BJ (cell line): ENCODE measurements at regions not wholly inside any gene's neighbourhood (a gene's known extent, or its start where the extent isn't known, plus 50 kb on each side); places are given as distances from the start of the nearest gene placed in this dataset.

ENCODE experiments used
- CTCF ChIA-PET: fragments of 350-600 bp; formaldehyde crosslinking; extraction: SDS; loops from one replicate; lab custom pipeline; 2021; ENCODE audit warnings: antibody characterized with exemption, inconsistent platforms; lab: Yijun Ruan, JAX
- POLR2A ChIA-PET: fragments of 300-600 bp; sonication (Branson Sonifier 250); formaldehyde crosslinking; extraction: SDS; loops from one replicate; lab custom pipeline; 2021; ENCODE audit warnings: antibody characterized with exemption; lab: Charles Lee
- DNase-seq: peaks from one replicate; pipeline ENCODE4 v3.0.0-alpha.2; 2011; ENCODE audit warnings: low read depth
- H3K27me3 ChIP-seq: 2 replicates; pipeline ENCODE4 v1.6.0; 2011; ENCODE audit warnings: low read length; ENCODE audit not compliant: control insufficient read depth, insufficient read depth
- H3K36me3 ChIP-seq: 2 replicates; pipeline ENCODE4 v1.5.1; 2011; ENCODE audit warnings: low read length; ENCODE audit not compliant: control insufficient read depth, insufficient read depth
- H3K4me3 ChIP-seq: 2 replicates; pipeline ENCODE4 v1.5.1; 2011; ENCODE audit warnings: low read depth, mild to moderate bottlenecking, control low read depth, low read length
- TF ChIP-seq, protein P1 (sequence below): IDR thresholded peaks from 2 replicates; pipeline ENCODE4 v1.5.1; 2011; ENCODE audit warnings: low read depth, mild to moderate bottlenecking, control low read depth, inconsistent platforms, low read length, moderate library complexity; ENCODE audit not compliant: insufficient read depth

DNA sequence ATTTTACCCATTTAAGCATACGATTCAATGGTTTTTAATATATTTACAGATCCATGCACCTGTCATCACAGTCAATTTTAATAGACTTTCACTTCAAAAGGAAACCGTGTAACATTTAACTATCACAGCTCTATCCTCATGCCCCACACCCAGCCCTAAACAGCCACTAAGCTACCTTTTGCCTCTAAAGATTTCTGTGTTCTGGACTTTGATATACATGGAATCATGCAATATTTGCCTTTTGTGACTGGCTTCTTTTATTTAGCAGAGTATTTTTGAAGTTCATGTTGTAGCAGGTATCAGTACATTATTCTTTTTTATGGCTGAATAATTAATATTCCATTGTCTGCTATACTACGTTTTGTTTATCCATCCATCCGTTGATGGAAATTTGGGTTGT is 50.3 kb upstream of the STX16 start:
- TF ChIP-seq, protein P1, sequence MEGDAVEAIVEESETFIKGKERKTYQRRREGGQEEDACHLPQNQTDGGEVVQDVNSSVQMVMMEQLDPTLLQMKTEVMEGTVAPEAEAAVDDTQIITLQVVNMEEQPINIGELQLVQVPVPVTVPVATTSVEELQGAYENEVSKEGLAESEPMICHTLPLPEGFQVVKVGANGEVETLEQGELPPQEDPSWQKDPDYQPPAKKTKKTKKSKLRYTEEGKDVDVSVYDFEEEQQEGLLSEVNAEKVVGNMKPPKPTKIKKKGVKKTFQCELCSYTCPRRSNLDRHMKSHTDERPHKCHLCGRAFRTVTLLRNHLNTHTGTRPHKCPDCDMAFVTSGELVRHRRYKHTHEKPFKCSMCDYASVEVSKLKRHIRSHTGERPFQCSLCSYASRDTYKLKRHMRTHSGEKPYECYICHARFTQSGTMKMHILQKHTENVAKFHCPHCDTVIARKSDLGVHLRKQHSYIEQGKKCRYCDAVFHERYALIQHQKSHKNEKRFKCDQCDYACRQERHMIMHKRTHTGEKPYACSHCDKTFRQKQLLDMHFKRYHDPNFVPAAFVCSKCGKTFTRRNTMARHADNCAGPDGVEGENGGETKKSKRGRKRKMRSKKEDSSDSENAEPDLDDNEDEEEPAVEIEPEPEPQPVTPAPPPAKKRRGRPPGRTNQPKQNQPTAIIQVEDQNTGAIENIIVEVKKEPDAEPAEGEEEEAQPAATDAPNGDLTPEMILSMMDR = no peak
- POLR2A ChIA-PET = no interaction called here
- CTCF ChIA-PET = interaction anchor here (0.9 kb wide), 1 partner anchor 9 kb away, joined by 4 read pairs; no protein-coding TSS in a partner anchor
- H3K27me3 ChIP-seq = no peaks in the 10 kb centered on the region
- H3K36me3 ChIP-seq = no peaks in the 10 kb centered on the region
- no peak overlapping the region for H3K4me3 ChIP-seq
- no peak for DNase-seq

DNA sequence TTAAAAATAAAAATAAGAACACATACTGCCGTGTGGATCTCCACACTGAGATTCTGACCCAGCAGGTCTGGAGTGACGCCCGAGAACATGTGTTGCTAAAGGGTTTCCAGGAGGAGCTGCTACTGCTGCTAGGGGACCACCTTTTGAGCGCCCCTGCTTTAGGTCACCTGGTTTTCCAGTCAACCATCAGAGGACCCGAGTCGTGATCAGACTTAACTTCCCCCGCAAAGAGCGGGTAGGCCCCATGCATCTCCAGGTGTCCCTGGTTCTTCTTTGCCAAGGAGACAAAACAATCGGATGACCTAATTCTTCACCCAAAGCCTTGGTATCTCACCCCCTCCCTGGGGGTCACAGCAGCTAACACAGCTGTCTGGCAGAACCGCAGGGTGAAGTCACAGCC is 51.1 kb upstream of the STX16 start:
- no peak overlapping the region for H3K4me3 ChIP-seq
- no peaks in the 10 kb centered on the region for H3K36me3 ChIP-seq
- DNase-seq = no peak
- H3K27me3 ChIP-seq = no peaks in the 10 kb centered on the region
- ChIA-PET CTCF (interaction anchor here (1.1 kb wide), 1 partner anchor 11 kb away, joined by 3 read pairs; no protein-coding TSS in a partner anchor), POLR2A (no interaction called here)
- TF ChIP-seq, protein P1 = no peak

DNA sequence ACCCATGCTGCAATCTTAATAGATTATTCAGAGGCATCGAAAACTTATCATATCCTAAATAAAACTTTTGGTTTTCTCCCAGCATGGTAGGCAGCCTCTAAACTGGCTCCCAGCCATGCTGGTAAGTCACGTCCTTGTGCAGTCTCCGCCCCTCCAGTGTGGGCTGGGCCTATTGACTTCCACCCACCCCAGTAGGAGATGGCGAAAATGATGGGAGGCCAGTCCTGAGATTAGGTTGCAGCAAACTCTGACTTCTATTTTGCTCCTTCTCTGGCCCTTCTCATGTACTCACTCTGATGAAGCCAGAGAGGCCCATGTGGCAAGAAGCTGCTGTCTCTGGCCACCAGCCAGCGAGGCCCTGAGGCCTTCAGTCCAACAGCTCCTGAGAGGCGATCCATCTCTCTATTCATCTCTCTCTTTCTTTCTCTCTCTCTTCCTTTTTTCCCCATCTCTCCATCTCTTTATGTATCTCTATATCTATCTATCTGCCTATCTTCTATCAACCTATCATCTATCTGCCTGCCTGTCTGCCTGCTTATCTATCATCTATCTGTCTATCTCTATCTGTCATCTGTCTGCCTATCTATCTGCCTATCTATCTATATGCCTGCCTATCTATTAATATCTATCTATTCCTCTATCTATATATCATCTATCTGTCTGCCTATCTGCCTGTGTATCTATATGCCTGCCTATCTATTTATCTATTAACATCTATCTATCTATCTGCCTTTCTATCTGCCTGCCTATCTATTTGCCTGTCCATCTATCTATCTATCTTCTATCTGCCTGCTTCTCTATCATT is 52.7 kb upstream of the STX16 start:
- ChIA-PET POLR2A (no interaction called here), CTCF (no interaction called here)
- DNase-seq = peak; percentile 22
- TF ChIP-seq, protein P1 = no peak
- Histone ChIP-seq H3K36me3 (no peaks in the 10 kb centered on the region), H3K4me3 (no peak overlapping the region), H3K27me3 (no peaks in the 10 kb centered on the region)

DNA sequence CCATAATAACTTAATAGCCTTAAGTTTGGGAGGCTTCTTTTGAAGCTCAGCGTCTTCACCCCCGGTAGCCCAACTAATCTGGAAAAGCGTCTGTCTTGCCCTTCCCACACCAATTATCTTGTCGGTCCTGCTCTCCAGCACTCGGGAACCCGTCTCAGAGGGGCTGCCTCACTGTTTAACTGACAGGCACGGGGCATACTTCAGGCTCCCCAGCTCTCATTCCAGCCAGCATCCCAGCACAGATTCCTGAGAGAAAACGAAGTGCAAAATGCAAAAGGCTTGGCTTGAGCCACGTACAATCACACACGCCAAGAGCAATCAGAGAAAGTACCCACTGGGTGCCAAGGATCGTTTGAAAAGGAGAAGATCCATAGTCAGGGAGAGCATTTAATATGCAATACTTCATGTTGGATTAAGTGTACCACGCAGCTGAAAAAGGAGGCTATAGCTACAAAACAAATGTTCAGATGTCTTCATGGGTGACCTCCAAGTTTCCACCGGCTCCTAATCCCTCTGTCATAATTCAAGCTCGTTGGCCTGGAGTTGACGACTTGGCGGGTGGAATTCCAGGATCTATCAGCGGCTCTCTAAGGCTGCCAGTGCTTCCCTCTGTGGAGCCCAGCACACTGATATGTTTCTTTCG is 53.7 kb upstream of the STX16 start:
- H3K36me3 ChIP-seq = no peaks in the 10 kb centered on the region
- DNase-seq = no peak
- no peaks in the 10 kb centered on the region for H3K27me3 ChIP-seq
- CTCF ChIA-PET = interaction anchor here (0.6 kb wide), 1 partner anchor 25 kb away, joined by 3 read pairs; no protein-coding TSS in a partner anchor
- POLR2A ChIA-PET = interaction anchor here (0.6 kb wide), 1 partner anchor 14 kb away, joined by 4 read pairs; no protein-coding TSS in a partner anchor
- H3K4me3 ChIP-seq = no peak overlapping the region
- TF ChIP-seq, protein P1 = no peak

DNA sequence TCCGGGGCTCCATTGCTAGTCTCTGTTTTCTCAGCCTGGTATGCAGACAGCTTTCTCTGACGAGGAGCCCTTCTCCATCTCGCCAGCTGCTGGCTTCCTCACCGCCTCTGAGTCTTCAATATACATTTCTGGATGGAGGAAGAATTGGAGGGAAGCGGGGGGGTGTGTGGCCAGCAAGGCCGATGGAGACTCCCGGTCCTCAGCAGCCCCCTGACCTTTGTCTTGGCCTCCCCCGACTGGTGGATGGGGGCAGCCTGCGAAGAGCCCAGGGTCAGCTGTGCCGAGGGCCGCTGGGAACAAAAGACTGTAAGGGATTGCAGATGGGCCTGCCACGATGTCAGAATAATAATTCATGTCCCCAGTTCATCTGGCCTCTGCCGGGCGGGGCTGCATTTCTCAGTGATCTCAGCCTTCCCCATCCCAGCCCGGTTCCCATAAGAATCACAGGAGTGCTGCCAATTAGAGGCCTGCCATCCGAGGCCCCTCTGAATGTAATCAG is 54.3 kb upstream of the STX16 start:
- Histone ChIP-seq H3K4me3 (no peak overlapping the region), H3K27me3 (no peaks in the 10 kb centered on the region), H3K36me3 (no peaks in the 10 kb centered on the region)
- POLR2A ChIA-PET = no interaction called here
- TF ChIP-seq, protein P1 = no peak
- CTCF ChIA-PET = no interaction called here
- no peak for DNase-seq
